ENCODE measurements at regions not wholly inside any gene's neighbourhood (a gene's known extent, or its start where the extent isn't known, plus 50 kb on each side); places are given as distances from the start of the nearest gene placed in this dataset.

- DNase-seq, result no peak
- peaks cover 12% of the 10 kb centered on the region for H3K4me1 Mint-ChIP-seq
- H3K4me3 Mint-ChIP-seq, result peak overlapping the region; percentile 44
- H3K27me3 Mint-ChIP-seq, result peaks cover 69% of the 10 kb centered on the region
- POLR2A ChIA-PET, result no interaction called here
- H3K9me3 Mint-ChIP-seq, result no peaks in the 10 kb centered on the region
- no peak for ATAC-seq (ENCODE audit: low read depth)
- no peak overlapping the region for H3K27ac Mint-ChIP-seq
- no peaks in the 10 kb centered on the region for H3K36me3 Mint-ChIP-seq
Observed at GRCh38 chr12:111033281-111034082, 113.1 kb upstream of the MYL2 start.

- Mint-ChIP-seq H3K36me3 (no peaks in the 10 kb centered on the region), H3K9me3 (no peaks in the 10 kb centered on the region), H3K27ac (no peak overlapping the region), H3K4me3 (peak overlapping the region; percentile 47), H3K27me3 (peaks cover 62% of the 10 kb centered on the region), H3K4me1 (peaks cover 12% of the 10 kb centered on the region)
- no peak for ATAC-seq (ENCODE audit: low read depth)
- POLR2A ChIA-PET, result no interaction called here
- no peak for DNase-seq
Observed at GRCh38 chr12:111032591-111032919, 112.2 kb upstream of the MYL2 start.

- Mint-ChIP-seq H3K4me1 (peaks cover 12% of the 10 kb centered on the region), H3K4me3 (peak overlapping the region; percentile 47), H3K36me3 (no peaks in the 10 kb centered on the region), H3K27me3 (peaks cover 61% of the 10 kb centered on the region), H3K9me3 (no peaks in the 10 kb centered on the region), H3K27ac (no peak overlapping the region)
- POLR2A ChIA-PET, result no interaction called here
- DNase-seq (no peak), ATAC-seq (ENCODE audit: low read depth) (no peak)
Observed at GRCh38 chr12:111031916-111032590, 111.7 kb upstream of the MYL2 start.

- Mint-ChIP-seq H3K27ac (no peak overlapping the region), H3K36me3 (no peaks in the 10 kb centered on the region), H3K4me3 (no peak overlapping the region), H3K9me3 (no peaks in the 10 kb centered on the region), H3K27me3 (peaks cover 51% of the 10 kb centered on the region), H3K4me1 (peaks cover 8% of the 10 kb centered on the region)
- DNase-seq, result no peak
- ATAC-seq (ENCODE audit: low read depth), result no peak
- POLR2A ChIA-PET, result no interaction called here
Observed at GRCh38 chr12:111030800-111031199, 110.4 kb upstream of the MYL2 start.

- DNase-seq, result no peak
- Mint-ChIP-seq H3K27ac (no peak overlapping the region), H3K36me3 (no peaks in the 10 kb centered on the region), H3K4me3 (no peak overlapping the region), H3K27me3 (peaks cover 41% of the 10 kb centered on the region), H3K4me1 (peaks cover 1% of the 10 kb centered on the region), H3K9me3 (no peaks in the 10 kb centered on the region)
- no peak for ATAC-seq (ENCODE audit: low read depth)
- POLR2A ChIA-PET, result interaction anchor here (0.6 kb wide), 1 partner anchor 265 kb away, joined by 4 read pairs; no protein-coding TSS in a partner anchor
Observed at GRCh38 chr12:111029732-111030131, 109.4 kb upstream of the MYL2 start.

GRCh38 chr12:111029305-111029704 is 108.9 kb upstream of the MYL2 start:
- Mint-ChIP-seq H3K36me3 (no peaks in the 10 kb centered on the region), H3K27ac (no peak overlapping the region), H3K4me1 (peaks cover 1% of the 10 kb centered on the region), H3K27me3 (peaks cover 41% of the 10 kb centered on the region), H3K4me3 (no peak overlapping the region), H3K9me3 (no peaks in the 10 kb centered on the region)
- POLR2A ChIA-PET, result interaction anchor here (0.6 kb wide), 1 partner anchor 265 kb away, joined by 4 read pairs; no protein-coding TSS in a partner anchor
- ATAC-seq (ENCODE audit: low read depth) (no peak), DNase-seq (no peak)

- no peaks in the 10 kb centered on the region for H3K9me3 Mint-ChIP-seq
- H3K27me3 Mint-ChIP-seq, result peaks cover 41% of the 10 kb centered on the region
- no peaks in the 10 kb centered on the region for H3K36me3 Mint-ChIP-seq
- ATAC-seq (ENCODE audit: low read depth) (no peak), DNase-seq (no peak)
- H3K27ac Mint-ChIP-seq, result no peak overlapping the region
- POLR2A ChIA-PET, result interaction anchor here (0.5 kb wide), 1 partner anchor 670 kb away, joined by 5 read pairs; no protein-coding TSS in a partner anchor
- H3K4me1 Mint-ChIP-seq, result peaks cover 1% of the 10 kb centered on the region
- H3K4me3 Mint-ChIP-seq, result no peak overlapping the region
Observed at GRCh38 chr12:111028830-111029229, 108.5 kb upstream of the MYL2 start.

- Mint-ChIP-seq H3K4me3 (no peak overlapping the region), H3K9me3 (no peaks in the 10 kb centered on the region), H3K4me1 (peaks cover 1% of the 10 kb centered on the region), H3K36me3 (no peaks in the 10 kb centered on the region), H3K27me3 (peaks cover 31% of the 10 kb centered on the region), H3K27ac (no peak overlapping the region)
- no peak for DNase-seq
- ATAC-seq (ENCODE audit: low read depth), result no peak
- POLR2A ChIA-PET, result no interaction called here
Observed at GRCh38 chr12:111027431-111027830, 107.1 kb upstream of the MYL2 start.

- Mint-ChIP-seq H3K4me1 (no peaks in the 10 kb centered on the region), H3K27me3 (peaks cover 16% of the 10 kb centered on the region), H3K4me3 (no peak overlapping the region), H3K27ac (no peak overlapping the region), H3K9me3 (no peaks in the 10 kb centered on the region), H3K36me3 (no peaks in the 10 kb centered on the region)
- DNase-seq (no peak), ATAC-seq (ENCODE audit: low read depth) (no peak)
- POLR2A ChIA-PET, result no interaction called here
Observed at GRCh38 chr12:111025792-111026430, 105.5 kb upstream of the MYL2 start.

GRCh38 chr12:111025301-111025700 is 104.9 kb upstream of the MYL2 start:
- Mint-ChIP-seq H3K27me3 (peaks cover 10% of the 10 kb centered on the region), H3K9me3 (no peaks in the 10 kb centered on the region), H3K27ac (no peak overlapping the region), H3K36me3 (no peaks in the 10 kb centered on the region), H3K4me1 (no peaks in the 10 kb centered on the region), H3K4me3 (no peak overlapping the region)
- POLR2A ChIA-PET, result no interaction called here
- DNase-seq (no peak), ATAC-seq (ENCODE audit: low read depth) (no peak)

- peak; percentile 78 for ATAC-seq (ENCODE audit: low read depth)
- Mint-ChIP-seq H3K27me3 (peaks cover 7% of the 10 kb centered on the region), H3K36me3 (no peaks in the 10 kb centered on the region), H3K27ac (no peak overlapping the region), H3K4me1 (no peaks in the 10 kb centered on the region), H3K4me3 (no peak overlapping the region), H3K9me3 (no peaks in the 10 kb centered on the region)
- peak; percentile 68 for DNase-seq
- POLR2A ChIA-PET, result no interaction called here
Observed at GRCh38 chr12:111024205-111024801, 103.9 kb upstream of the MYL2 start.

GRCh38 chr12:111022386-111022785 is 102.0 kb upstream of the MYL2 start:
- ATAC-seq (ENCODE audit: low read depth) (no peak), DNase-seq (no peak)
- Mint-ChIP-seq H3K27ac (no peak overlapping the region), H3K36me3 (no peaks in the 10 kb centered on the region), H3K4me3 (no peak overlapping the region), H3K9me3 (no peaks in the 10 kb centered on the region), H3K27me3 (peaks cover 11% of the 10 kb centered on the region), H3K4me1 (no peaks in the 10 kb centered on the region)
- POLR2A ChIA-PET, result interaction anchor here (0.7 kb wide), 1 partner anchor 47 kb away, joined by 3 read pairs; no protein-coding TSS in a partner anchor

- ATAC-seq (ENCODE audit: low read depth) (no peak), DNase-seq (no peak)
- Mint-ChIP-seq H3K27me3 (peaks cover 33% of the 10 kb centered on the region), H3K4me1 (no peaks in the 10 kb centered on the region), H3K4me3 (no peak overlapping the region), H3K36me3 (no peaks in the 10 kb centered on the region), H3K9me3 (peaks cover 5% of the 10 kb centered on the region), H3K27ac (no peak overlapping the region)
- POLR2A ChIA-PET, result no interaction called here
Observed at GRCh38 chr12:111014547-111014946, 94.2 kb upstream of the MYL2 start.

Measured in activated naive CD8-positive, alpha-beta T cell treated with anti-CD3 and anti-CD28 coated beads, Interleukin-2, amount 10 ng/mL, durations not matched to agents 7 days and 5 days (primary cell).